ENCODE measurements at regions not wholly inside any gene's neighbourhood (a gene's known extent, or its start where the extent isn't known, plus 50 kb on each side); places are given as distances from the start of the nearest gene placed in this dataset.
"Not testable (repeated sequence)": the region's sequence is repeated elsewhere in the genome, so short reads cannot be mapped to it uniquely, and the experiment has no call there.

DNA sequence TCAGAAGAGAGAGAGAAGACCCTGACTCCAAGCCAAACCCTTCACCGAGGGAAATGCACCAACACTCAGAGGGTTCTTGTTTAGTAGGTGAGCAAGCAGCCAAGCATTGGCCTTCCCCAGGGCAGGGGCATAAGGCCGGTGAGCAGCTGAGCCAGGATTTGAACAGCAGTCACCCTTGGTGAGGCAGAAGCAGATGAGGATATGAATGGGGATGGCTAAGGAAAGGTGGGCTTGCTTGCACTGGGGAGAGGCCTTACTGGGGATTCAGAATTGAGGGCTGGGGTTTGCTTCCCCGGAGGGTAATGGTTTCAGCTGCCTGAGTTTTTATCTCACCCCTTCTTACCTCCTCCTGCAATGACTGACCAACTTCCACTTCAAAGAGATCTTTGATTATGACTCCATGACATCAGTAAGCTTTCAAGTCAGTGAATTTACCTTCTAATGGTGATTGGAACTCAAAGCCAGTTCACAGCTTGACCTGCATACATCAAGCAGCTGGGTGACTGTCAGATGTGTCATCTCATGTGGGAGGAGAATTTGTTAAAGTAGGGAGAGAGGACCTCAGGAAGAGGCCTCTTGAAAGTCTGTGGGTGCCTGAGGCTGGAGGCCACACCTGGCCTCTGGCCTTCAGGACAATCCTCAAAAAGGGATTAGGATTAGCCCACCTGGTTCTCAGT, 114.5 kb upstream of the PLGLB2 start:
- H3K9me2 ChIP-seq (replicated peaks; ENCODE audit: insufficient read depth, low read length); DNase-seq; H3K4me1 ChIP-seq (ENCODE audit: low read length); H3K9ac ChIP-seq (ENCODE audit: low read length); H3F3A ChIP-seq (ENCODE audit: insufficient read depth, low read length); H3K4me2 ChIP-seq (ENCODE audit: low read depth, low read length); H3K9me3 ChIP-seq (replicated peaks; ENCODE audit: insufficient read depth, low read length); H3K79me2 ChIP-seq (ENCODE audit: low read length); H3K27ac ChIP-seq (ENCODE audit: low read length); H3K4me3 ChIP-seq (ENCODE audit: low read length); H2AFZ ChIP-seq (ENCODE audit: low read length); H4K20me1 ChIP-seq (ENCODE audit: insufficient read depth, low read length); H3K27me3 ChIP-seq (replicated peaks; ENCODE audit: insufficient read depth, low read length); H3K36me3 ChIP-seq (replicated peaks; ENCODE audit: insufficient read depth, low read length): not testable (repeated sequence)

DNA sequence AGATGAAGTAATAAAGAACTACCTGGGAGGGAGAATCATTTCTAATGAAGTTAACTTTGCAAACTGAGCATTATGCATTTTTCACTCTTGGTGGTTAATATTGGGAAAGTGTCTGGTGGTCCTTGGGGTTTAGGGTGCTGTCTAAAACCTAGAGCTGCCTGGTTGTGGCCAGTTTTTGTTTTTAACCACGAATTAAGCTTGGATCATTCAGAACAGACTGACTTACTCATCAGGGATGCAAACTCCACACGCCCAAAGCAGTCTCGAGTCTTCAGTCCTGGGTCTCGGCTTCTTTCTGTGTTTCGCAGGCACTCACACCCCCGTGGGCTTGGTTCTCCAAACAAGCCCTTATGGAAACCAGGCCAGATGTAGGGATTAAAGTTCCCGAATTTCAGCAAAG, 113.8 kb upstream of the PLGLB2 start:
- not testable (repeated sequence) for H3K4me2 ChIP-seq (ENCODE audit: low read depth, low read length); H2AFZ ChIP-seq (ENCODE audit: low read length); H3K4me1 ChIP-seq (ENCODE audit: low read length); H3K27me3 ChIP-seq (replicated peaks; ENCODE audit: insufficient read depth, low read length); DNase-seq; H3K4me3 ChIP-seq (ENCODE audit: low read length); H3F3A ChIP-seq (ENCODE audit: insufficient read depth, low read length); H4K20me1 ChIP-seq (ENCODE audit: insufficient read depth, low read length); H3K9me2 ChIP-seq (replicated peaks; ENCODE audit: insufficient read depth, low read length); H3K36me3 ChIP-seq (replicated peaks; ENCODE audit: insufficient read depth, low read length); H3K9me3 ChIP-seq (replicated peaks; ENCODE audit: insufficient read depth, low read length); H3K9ac ChIP-seq (ENCODE audit: low read length); H3K27ac ChIP-seq (ENCODE audit: low read length); H3K79me2 ChIP-seq (ENCODE audit: low read length)

- H3K9ac ChIP-seq (ENCODE audit: low read length); H3K9me3 ChIP-seq (replicated peaks; ENCODE audit: insufficient read depth, low read length); H3K4me3 ChIP-seq (ENCODE audit: low read length); H3K27ac ChIP-seq (ENCODE audit: low read length); H3K27me3 ChIP-seq (replicated peaks; ENCODE audit: insufficient read depth, low read length); DNase-seq; H3K36me3 ChIP-seq (replicated peaks; ENCODE audit: insufficient read depth, low read length); H2AFZ ChIP-seq (ENCODE audit: low read length); H4K20me1 ChIP-seq (ENCODE audit: insufficient read depth, low read length); H3K9me2 ChIP-seq (replicated peaks; ENCODE audit: insufficient read depth, low read length); H3K4me1 ChIP-seq (ENCODE audit: low read length); H3K4me2 ChIP-seq (ENCODE audit: low read depth, low read length); H3K79me2 ChIP-seq (ENCODE audit: low read length); H3F3A ChIP-seq (ENCODE audit: insufficient read depth, low read length): not testable (repeated sequence)
These were observed 112.8 kb upstream of the PLGLB2 start for GRCh38 chr2:87634971-87635650.

DNA sequence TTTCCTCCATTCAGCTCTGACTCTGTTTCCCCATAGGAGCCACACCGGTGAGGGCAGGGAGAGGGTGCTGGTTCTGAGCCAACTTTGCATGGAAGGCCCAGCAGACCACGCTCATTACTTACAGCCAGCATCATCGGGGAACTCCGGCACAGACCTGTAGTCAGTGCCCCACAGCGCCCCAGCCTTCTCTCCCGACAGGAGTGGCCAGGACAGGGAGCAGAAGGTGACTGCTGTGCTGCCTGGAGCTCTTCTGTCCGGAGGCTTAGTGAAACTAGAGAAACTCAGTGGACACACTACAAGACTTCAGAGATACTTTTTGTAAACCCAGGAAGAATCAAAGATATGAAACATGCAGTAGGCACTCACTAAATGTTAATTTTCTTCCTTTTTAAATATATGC, 111.6 kb upstream of the PLGLB2 start:
- not testable (repeated sequence) for H3K4me1 ChIP-seq (ENCODE audit: low read length); H3F3A ChIP-seq (ENCODE audit: insufficient read depth, low read length); DNase-seq; H3K79me2 ChIP-seq (ENCODE audit: low read length); H3K4me3 ChIP-seq (ENCODE audit: low read length); H3K4me2 ChIP-seq (ENCODE audit: low read depth, low read length); H4K20me1 ChIP-seq (ENCODE audit: insufficient read depth, low read length); H3K27me3 ChIP-seq (replicated peaks; ENCODE audit: insufficient read depth, low read length); H2AFZ ChIP-seq (ENCODE audit: low read length); H3K9me3 ChIP-seq (replicated peaks; ENCODE audit: insufficient read depth, low read length); H3K9ac ChIP-seq (ENCODE audit: low read length); H3K27ac ChIP-seq (ENCODE audit: low read length); H3K36me3 ChIP-seq (replicated peaks; ENCODE audit: insufficient read depth, low read length); H3K9me2 ChIP-seq (replicated peaks; ENCODE audit: insufficient read depth, low read length)

GRCh38 chr2:87636735-87637134, 111.2 kb upstream of the PLGLB2 start:
- not testable (repeated sequence) for H3K9ac ChIP-seq (ENCODE audit: low read length); H3K27me3 ChIP-seq (replicated peaks; ENCODE audit: insufficient read depth, low read length); H3K4me1 ChIP-seq (ENCODE audit: low read length); H3K79me2 ChIP-seq (ENCODE audit: low read length); H3K27ac ChIP-seq (ENCODE audit: low read length); H3K4me2 ChIP-seq (ENCODE audit: low read depth, low read length); H2AFZ ChIP-seq (ENCODE audit: low read length); H3K36me3 ChIP-seq (replicated peaks; ENCODE audit: insufficient read depth, low read length); H3K9me2 ChIP-seq (replicated peaks; ENCODE audit: insufficient read depth, low read length); H3F3A ChIP-seq (ENCODE audit: insufficient read depth, low read length); H3K9me3 ChIP-seq (replicated peaks; ENCODE audit: insufficient read depth, low read length); DNase-seq; H4K20me1 ChIP-seq (ENCODE audit: insufficient read depth, low read length); H3K4me3 ChIP-seq (ENCODE audit: low read length)

GRCh38 chr2:87637249-87637990, 110.5 kb upstream of the PLGLB2 start:
- H3K79me2 ChIP-seq (ENCODE audit: low read length); H3K9me2 ChIP-seq (replicated peaks; ENCODE audit: insufficient read depth, low read length); H3K9ac ChIP-seq (ENCODE audit: low read length); H3F3A ChIP-seq (ENCODE audit: insufficient read depth, low read length); H3K4me2 ChIP-seq (ENCODE audit: low read depth, low read length); DNase-seq; H4K20me1 ChIP-seq (ENCODE audit: insufficient read depth, low read length); H3K9me3 ChIP-seq (replicated peaks; ENCODE audit: insufficient read depth, low read length); H3K36me3 ChIP-seq (replicated peaks; ENCODE audit: insufficient read depth, low read length); H3K27me3 ChIP-seq (replicated peaks; ENCODE audit: insufficient read depth, low read length); H3K27ac ChIP-seq (ENCODE audit: low read length); H3K4me3 ChIP-seq (ENCODE audit: low read length); H3K4me1 ChIP-seq (ENCODE audit: low read length); H2AFZ ChIP-seq (ENCODE audit: low read length): not testable (repeated sequence)

- not testable (repeated sequence) for H3K27ac ChIP-seq (ENCODE audit: low read length); DNase-seq; H2AFZ ChIP-seq (ENCODE audit: low read length)
These were observed 109.6 kb upstream of the PLGLB2 start for GRCh38 chr2:87638114-87638807.

More at GRCh38 chr2:87638114-87638807, 109.6 kb upstream of the PLGLB2 start:
- not testable (repeated sequence) for H3K4me1 ChIP-seq (ENCODE audit: low read length); H3K27me3 ChIP-seq (replicated peaks; ENCODE audit: insufficient read depth, low read length); H3K9ac ChIP-seq (ENCODE audit: low read length); H3K36me3 ChIP-seq (replicated peaks; ENCODE audit: insufficient read depth, low read length); H4K20me1 ChIP-seq (ENCODE audit: insufficient read depth, low read length); H3K4me3 ChIP-seq (ENCODE audit: low read length); H3K9me3 ChIP-seq (replicated peaks; ENCODE audit: insufficient read depth, low read length); H3K79me2 ChIP-seq (ENCODE audit: low read length); H3F3A ChIP-seq (ENCODE audit: insufficient read depth, low read length); H3K4me2 ChIP-seq (ENCODE audit: low read depth, low read length); H3K9me2 ChIP-seq (replicated peaks; ENCODE audit: insufficient read depth, low read length)

Measured in MM.1S (cell line).